K562 (cell line): ENCODE measurements at regions not wholly inside any gene's neighbourhood (a gene's known extent, or its start where the extent isn't known, plus 50 kb on each side); places are given as distances from the start of the nearest gene placed in this dataset.

Experiments used
- ATAC-seq: fragments of 200-7000 bp; cut with Tn5 transposase; 3 replicates; pipeline ENCODE4 v1.9.1; 2020; ENCODE audit warnings: moderate library complexity
- BruUV-seq: library from RNA; stranded (reverse); fragments of 400-500 nt; replicated peaks from 2 replicates; lab custom pipeline; 2021; lab: Mats Ljungman, UMichigan
- CTCF ChIA-PET: fragments of 300-600 bp; formaldehyde crosslinking; extraction: SDS; loops from one replicate; lab custom pipeline; 2021; ENCODE audit warnings: low intra/inter-chr PET ratio; lab: Yijun Ruan, JAX
- POLR2A ChIA-PET: fragments of 300-600, 350-650 bp; sonication (Branson Sonifier 250); formaldehyde crosslinking; extraction: SDS; loops from one replicate; lab custom pipeline; 2021; ENCODE audit warnings: antibody characterized with exemption, inconsistent platforms; lab: Yijun Ruan, JAX
- DNase-seq, 4 experiments: peaks; one replicate each; pipeline versions ENCODE4 v3.0.0 to v3.0.0-alpha.2; 2011 to 2018; ENCODE audit warnings: low spot score in 3 of 4, mixed read lengths in 3 of 4; ENCODE audit errors: extremely low read depth in 1 of 4
- FAIRE-seq: peaks from 2 replicates; lab custom pipeline; 2011; peaks lifted over from hg19 to GRCh38; lab: Jason Lieb, UNC
- H2AFZ ChIP-seq: 2 replicates; pipeline ENCODE4 v1.6.0; 2011; ENCODE audit warnings: low read depth, low read length, control low read depth, inconsistent platforms
- H3K27ac ChIP-seq: fragments of 200-600 bp; 3 replicates; pipeline ENCODE4 v1.8.0; 2011; ENCODE audit warnings: low read depth, mild to moderate bottlenecking, control low read depth, inconsistent platforms, low read length, moderate library complexity, mixed read lengths; ENCODE audit errors: extremely low read depth
- H3K27me3 ChIP-seq, 2 experiments: fragments of 300-600 bp in 1 of 2; 2 replicates in 1 of 2; 3 replicates in 1 of 2; pipeline versions ENCODE4 v1.6.0 to v1.8.0; 2011; ENCODE audit warnings: inconsistent platforms in 2 of 2, low read length in 2 of 2, mild to moderate bottlenecking in 1 of 2, mixed read lengths in 1 of 2, moderate library complexity in 1 of 2; ENCODE audit not compliant: control insufficient read depth in 2 of 2, insufficient read depth in 2 of 2
- H3K36me3 ChIP-seq: fragments of 300-600 bp; 3 replicates; pipeline ENCODE4 v1.8.0; 2011; ENCODE audit warnings: mild to moderate bottlenecking, low read length, inconsistent platforms; ENCODE audit not compliant: control insufficient read depth, insufficient read depth
- H3K4me1 ChIP-seq, 2 experiments: fragments of 200-600 bp in 1 of 2; replicated peaks in 1 of 2; 2 replicates in 1 of 2; 3 replicates in 1 of 2; pipeline versions ENCODE4 v1.5.1 to v1.8.0; 2011; ENCODE audit warnings: inconsistent platforms in 2 of 2, low read length in 2 of 2, mild to moderate bottlenecking in 1 of 2, mixed read lengths in 1 of 2, moderate library complexity in 1 of 2; ENCODE audit not compliant: control insufficient read depth in 2 of 2, insufficient read depth in 2 of 2
- H3K4me2 ChIP-seq: 2 replicates; pipeline ENCODE4 v1.6.1; 2011; ENCODE audit warnings: low read length, control low read depth, inconsistent platforms, mixed read lengths; ENCODE audit not compliant: insufficient read depth
- H3K4me3 ChIP-seq: fragments of 200-600 bp; sonication (generic), shearing (Covaris generic); 2 replicates; pipeline ENCODE4 v1.5.1; 2016; ENCODE audit warnings: control low read depth, inconsistent platforms
- H3K79me2 ChIP-seq: fragments of 200-600 bp; 3 replicates; pipeline ENCODE4 v1.8.0; 2011; ENCODE audit warnings: low read length, inconsistent platforms; ENCODE audit not compliant: control insufficient read depth, insufficient read depth
- H3K9ac ChIP-seq, 2 experiments: 2 replicates each; pipeline versions ENCODE4 v1.6.0 to v1.6.1; 2011; ENCODE audit warnings: low read depth in 2 of 2, low read length in 2 of 2, control low read depth in 1 of 2, inconsistent platforms in 1 of 2, mild to moderate bottlenecking in 1 of 2, mixed read lengths in 1 of 2; ENCODE audit not compliant: insufficient read depth in 1 of 2
- H3K9me1 ChIP-seq: one replicate; pipeline ENCODE4 v1.6.0; 2011; ENCODE audit warnings: inconsistent platforms, mild to moderate bottlenecking, low read length, moderate library complexity; ENCODE audit not compliant: control insufficient read depth, insufficient read depth
- H3K9me3 ChIP-seq: replicated peaks from 2 replicates; pipeline ENCODE4 v1.5.1; 2011; ENCODE audit warnings: low read depth, low read length, inconsistent platforms; ENCODE audit not compliant: control insufficient read depth, insufficient read depth
- H4K20me1 ChIP-seq: replicated peaks from 2 replicates; pipeline ENCODE4 v1.6.1; 2011; ENCODE audit warnings: low read length, inconsistent platforms, mixed read lengths; ENCODE audit not compliant: control insufficient read depth, insufficient read depth
- CAMTA2 ChIP-seq: fragments of 250-450 bp; sonication (Bioruptor Pico); conservative IDR thresholded peaks from 2 replicates; pipeline ENCODE4 v1.5.1; 2022
- LEF1 ChIP-seq: fragments of 450-650 bp; IDR thresholded peaks from 2 replicates; pipeline ENCODE4 v1.6.1; 2016; ENCODE audit warnings: mild to moderate bottlenecking
- MECOM ChIP-seq: fragments of 250-450 bp; sonication (Bioruptor Pico); IDR thresholded peaks from 2 replicates; pipeline ENCODE4 v1.8.0; 2022; ENCODE audit warnings: inconsistent platforms
- NFYB ChIP-seq: IDR thresholded peaks from 2 replicates; pipeline ENCODE4 v1.6.1; 2011; ENCODE audit warnings: mild to moderate bottlenecking, moderate library complexity; ENCODE audit not compliant: insufficient read length; ENCODE audit errors: extremely low read depth
- POLR2G ChIP-seq: fragments of 200-400 bp; formaldehyde crosslinking; IDR thresholded peaks from 2 replicates; pipeline ENCODE4 v1.6.1; 2017; ENCODE audit warnings: low read depth, mild to moderate bottlenecking, antibody characterized with exemption, low read length, moderate library complexity
- STAT5B ChIP-seq: fragments of 250-450 bp; sonication (Bioruptor Pico); IDR thresholded peaks from 2 replicates; pipeline ENCODE4 v1.8.0; 2021; ENCODE audit warnings: mild to moderate bottlenecking, inconsistent platforms
- TRIM28 ChIP-seq: fragments of 450-650 bp; IDR thresholded peaks from 2 replicates; pipeline ENCODE4 v1.6.1; 2017
- ZNF174 ChIP-seq: fragments of 250-450 bp; sonication (Bioruptor Pico); IDR thresholded peaks from 2 replicates; pipeline ENCODE4 v1.4.0; 2020; ENCODE audit warnings: mild to moderate bottlenecking
- ZNF354B ChIP-seq: fragments of 250-450 bp; sonication (Bioruptor Pico); IDR thresholded peaks from 2 replicates; pipeline ENCODE4 v1.4.0; 2020
- WGBS: fragments of 100-300 bp; shearing (Covaris generic); methylation state at CpG from one replicate; pipeline ENCODE4 v1.1.6; 2016; ENCODE audit warnings: low coverage, mixed read lengths; ENCODE audit not compliant: insufficient coverage; ENCODE audit errors: missing lambda C conversion rate; 5-methylcytosine and 5-hydroxymethylcytosine counted together
- in situ Hi-C: fragments of 300-500 bp; cut with MboI; formaldehyde crosslinking; loops from 4 replicates; pipeline ENCODE4 v1.15.0; 2018; ENCODE audit warnings: inconsistent platforms, mixed read lengths
- intact Hi-C: fragments of 100-400 bp; cut with micrococcal nuclease; formaldehyde crosslinking; loops from 2 replicates; pipeline ENCODE4 v1.14.2; 2022
- TF ChIP-seq, protein P1 (sequence below): sonication (generic); formaldehyde crosslinking; IDR thresholded peaks from 2 replicates; pipeline ENCODE4 v1.4.0; 2020; ENCODE audit warnings: mild to moderate bottlenecking, missing genetic modification reagents
- TF ChIP-seq, protein P2 (sequence below): fragments of 450-650 bp; IDR thresholded peaks from 2 replicates; pipeline ENCODE4 v1.7.1; 2018; ENCODE audit warnings: mild to moderate bottlenecking, low read depth; ENCODE audit not compliant: partially characterized antibody
- TF ChIP-seq, protein P3 (sequence below), 2 experiments: IDR thresholded peaks; 2 replicates each; pipeline ENCODE4 v1.6.1; 2012; ENCODE audit warnings: improper control_type of control experiment in 2 of 2, low read depth in 2 of 2, low read length in 2 of 2, borderline replicate concordance in 1 of 2

DNA sequence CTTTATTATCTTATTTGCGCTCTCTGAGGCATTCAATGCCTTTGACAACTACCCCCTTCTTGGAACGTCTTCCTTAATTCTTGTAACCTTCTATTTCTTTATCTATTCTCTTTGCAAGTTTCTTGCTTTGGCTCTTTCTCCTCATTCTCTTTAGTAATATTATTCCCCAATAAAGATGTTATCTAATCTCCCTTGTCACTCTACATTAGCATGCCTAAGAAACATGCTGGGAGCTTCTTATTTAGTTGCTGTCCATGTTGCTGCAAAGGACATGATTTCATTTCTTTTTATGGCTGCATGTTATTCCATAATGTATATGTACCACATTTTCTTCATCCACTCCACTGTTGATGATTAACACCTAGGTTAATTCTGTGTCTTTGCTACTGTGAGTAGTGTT lies 113.7 kb downstream of the RDH14 start (continued):
- TF ChIP-seq, protein P1, sequence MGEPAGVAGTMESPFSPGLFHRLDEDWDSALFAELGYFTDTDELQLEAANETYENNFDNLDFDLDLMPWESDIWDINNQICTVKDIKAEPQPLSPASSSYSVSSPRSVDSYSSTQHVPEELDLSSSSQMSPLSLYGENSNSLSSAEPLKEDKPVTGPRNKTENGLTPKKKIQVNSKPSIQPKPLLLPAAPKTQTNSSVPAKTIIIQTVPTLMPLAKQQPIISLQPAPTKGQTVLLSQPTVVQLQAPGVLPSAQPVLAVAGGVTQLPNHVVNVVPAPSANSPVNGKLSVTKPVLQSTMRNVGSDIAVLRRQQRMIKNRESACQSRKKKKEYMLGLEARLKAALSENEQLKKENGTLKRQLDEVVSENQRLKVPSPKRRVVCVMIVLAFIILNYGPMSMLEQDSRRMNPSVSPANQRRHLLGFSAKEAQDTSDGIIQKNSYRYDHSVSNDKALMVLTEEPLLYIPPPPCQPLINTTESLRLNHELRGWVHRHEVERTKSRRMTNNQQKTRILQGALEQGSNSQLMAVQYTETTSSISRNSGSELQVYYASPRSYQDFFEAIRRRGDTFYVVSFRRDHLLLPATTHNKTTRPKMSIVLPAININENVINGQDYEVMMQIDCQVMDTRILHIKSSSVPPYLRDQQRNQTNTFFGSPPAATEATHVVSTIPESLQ, result no peak
- no peak for TF ChIP-seq CAMTA2 (CRISPR knock-in tag)

DNA sequence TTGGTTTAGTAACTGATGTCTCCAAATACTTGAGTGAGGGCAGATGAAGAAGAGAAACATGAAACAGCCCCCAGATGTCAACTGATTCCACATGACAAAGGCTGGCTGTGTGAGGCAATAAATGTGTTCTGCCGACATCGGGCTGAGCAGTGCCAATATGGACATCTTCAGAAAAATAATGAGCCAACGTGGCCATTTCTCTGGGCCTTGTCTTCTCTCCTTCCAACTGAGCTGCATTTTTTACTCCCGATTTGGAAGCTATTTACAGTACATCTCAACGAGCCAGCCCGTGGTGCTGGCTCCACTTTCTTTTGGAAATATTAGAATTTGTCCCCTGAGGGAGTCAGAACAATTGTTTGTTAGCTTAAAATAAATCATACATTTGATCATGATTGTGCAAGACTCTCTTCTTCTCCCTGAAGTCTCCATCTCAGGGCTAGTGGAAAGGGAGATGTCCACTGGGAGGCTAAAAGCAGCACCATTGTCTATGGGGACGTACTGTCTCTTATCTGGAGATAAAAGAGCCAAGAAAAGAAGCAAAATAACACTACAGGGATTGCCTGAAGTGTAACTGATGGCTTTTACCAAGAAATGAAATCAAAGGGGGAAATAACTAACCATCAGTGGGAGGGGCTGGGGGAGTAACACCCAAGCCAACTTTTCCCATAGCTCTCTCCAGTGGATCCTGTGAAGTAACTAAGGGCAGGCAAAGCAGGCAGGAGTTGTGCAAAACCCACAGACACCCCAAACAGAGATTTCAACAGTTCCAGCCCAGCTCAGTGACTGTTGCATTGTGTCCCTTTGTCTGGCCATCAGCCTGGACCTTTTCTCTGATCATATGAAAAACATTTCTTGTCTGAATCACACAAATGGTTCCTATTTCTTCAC lies 114.8 kb downstream of the RDH14 start:
- ChIA-PET POLR2A (no interaction called here), CTCF (no interaction called here)
- Histone ChIP-seq H3K27ac (no peak overlapping the region), H3K36me3 (no peaks in the 10 kb centered on the region), H3K4me3 (no peak overlapping the region), H3K9ac (no peak overlapping the region), H3K9me3 (no peaks in the 10 kb centered on the region), H3K27me3 (no peaks in the 10 kb centered on the region), H4K20me1 (no peaks in the 10 kb centered on the region), H2AFZ (no peak overlapping the region), H3K79me2 (no peaks in the 10 kb centered on the region), H3K4me2 (no peak overlapping the region), H3K9me1 (no peaks in the 10 kb centered on the region), H3K4me1 (no peaks in the 10 kb centered on the region)
- intact Hi-C loops (no loop called here), in situ Hi-C loops (loop anchor here (25.0 kb wide), 1 partner anchor 917 kb away; the partner anchor contains the start of gene OSR1)
- WGBS, result 0% methylated on average over 7 of the region's 7 CpGs
- FAIRE-seq (no peak), DNase-seq (no peak), ATAC-seq (no peak)
- TF ChIP-seq ZNF354B (CRISPR knock-in tag), result no peak
- TF ChIP-seq NFYB, result no peak
- TF ChIP-seq, protein P2, sequence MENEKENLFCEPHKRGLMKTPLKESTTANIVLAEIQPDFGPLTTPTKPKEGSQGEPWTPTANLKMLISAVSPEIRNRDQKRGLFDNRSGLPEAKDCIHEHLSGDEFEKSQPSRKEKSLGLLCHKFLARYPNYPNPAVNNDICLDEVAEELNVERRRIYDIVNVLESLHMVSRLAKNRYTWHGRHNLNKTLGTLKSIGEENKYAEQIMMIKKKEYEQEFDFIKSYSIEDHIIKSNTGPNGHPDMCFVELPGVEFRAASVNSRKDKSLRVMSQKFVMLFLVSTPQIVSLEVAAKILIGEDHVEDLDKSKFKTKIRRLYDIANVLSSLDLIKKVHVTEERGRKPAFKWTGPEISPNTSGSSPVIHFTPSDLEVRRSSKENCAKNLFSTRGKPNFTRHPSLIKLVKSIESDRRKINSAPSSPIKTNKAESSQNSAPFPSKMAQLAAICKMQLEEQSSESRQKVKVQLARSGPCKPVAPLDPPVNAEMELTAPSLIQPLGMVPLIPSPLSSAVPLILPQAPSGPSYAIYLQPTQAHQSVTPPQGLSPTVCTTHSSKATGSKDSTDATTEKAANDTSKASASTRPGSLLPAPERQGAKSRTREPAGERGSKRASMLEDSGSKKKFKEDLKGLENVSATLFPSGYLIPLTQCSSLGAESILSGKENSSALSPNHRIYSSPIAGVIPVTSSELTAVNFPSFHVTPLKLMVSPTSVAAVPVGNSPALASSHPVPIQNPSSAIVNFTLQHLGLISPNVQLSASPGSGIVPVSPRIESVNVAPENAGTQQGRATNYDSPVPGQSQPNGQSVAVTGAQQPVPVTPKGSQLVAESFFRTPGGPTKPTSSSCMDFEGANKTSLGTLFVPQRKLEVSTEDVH, result no peak
- TF ChIP-seq LEF1, result no peak
- no peak for TF ChIP-seq POLR2G
- TF ChIP-seq MECOM (CRISPR knock-in tag), result no peak
- no peak for TF ChIP-seq STAT5B (CRISPR knock-in tag)
- TF ChIP-seq, protein P3, sequence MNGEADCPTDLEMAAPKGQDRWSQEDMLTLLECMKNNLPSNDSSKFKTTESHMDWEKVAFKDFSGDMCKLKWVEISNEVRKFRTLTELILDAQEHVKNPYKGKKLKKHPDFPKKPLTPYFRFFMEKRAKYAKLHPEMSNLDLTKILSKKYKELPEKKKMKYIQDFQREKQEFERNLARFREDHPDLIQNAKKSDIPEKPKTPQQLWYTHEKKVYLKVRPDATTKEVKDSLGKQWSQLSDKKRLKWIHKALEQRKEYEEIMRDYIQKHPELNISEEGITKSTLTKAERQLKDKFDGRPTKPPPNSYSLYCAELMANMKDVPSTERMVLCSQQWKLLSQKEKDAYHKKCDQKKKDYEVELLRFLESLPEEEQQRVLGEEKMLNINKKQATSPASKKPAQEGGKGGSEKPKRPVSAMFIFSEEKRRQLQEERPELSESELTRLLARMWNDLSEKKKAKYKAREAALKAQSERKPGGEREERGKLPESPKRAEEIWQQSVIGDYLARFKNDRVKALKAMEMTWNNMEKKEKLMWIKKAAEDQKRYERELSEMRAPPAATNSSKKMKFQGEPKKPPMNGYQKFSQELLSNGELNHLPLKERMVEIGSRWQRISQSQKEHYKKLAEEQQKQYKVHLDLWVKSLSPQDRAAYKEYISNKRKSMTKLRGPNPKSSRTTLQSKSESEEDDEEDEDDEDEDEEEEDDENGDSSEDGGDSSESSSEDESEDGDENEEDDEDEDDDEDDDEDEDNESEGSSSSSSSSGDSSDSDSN (IDR thresholded peaks at IDR 0.05; ENCODE audit: borderline replicate concordance in 1 of 2, low read depth in 2 of 2, low read length in 2 of 2), result no peak
- no peak for TF ChIP-seq TRIM28
- TF ChIP-seq ZNF174, result no peak
- no TSS peak for BruUV-seq
